AG04450 (cell line): ENCODE measurements at regions not wholly inside any gene's neighbourhood (a gene's known extent, or its start where the extent isn't known, plus 50 kb on each side); places are given as distances from the start of the nearest gene placed in this dataset.

Experiments
- CTCF ChIA-PET: fragments of 300-600, 350-600 bp; formaldehyde crosslinking; extraction: SDS; loops from one replicate; lab custom pipeline; 2022; ENCODE audit warnings: antibody characterized with exemption, inconsistent platforms; lab: Charles Lee
- POLR2A ChIA-PET: fragments of 350-600 bp; formaldehyde crosslinking; extraction: SDS; loops from one replicate; lab custom pipeline; 2021; ENCODE audit warnings: antibody characterized with exemption, inconsistent platforms; lab: Yijun Ruan, JAX
- DNase-seq: peaks from one replicate; pipeline ENCODE4 v3.0.0-alpha.2; 2011; ENCODE audit warnings: low read depth, low spot score
- H3K27ac ChIP-seq: one replicate; pipeline ENCODE4 v1.5.1; 2012; ENCODE audit warnings: low read depth, low read length, control low read depth
- H3K27me3 ChIP-seq: one replicate; pipeline ENCODE4 v1.6.0; 2012; ENCODE audit warnings: low read length; ENCODE audit not compliant: control insufficient read depth, insufficient read depth
- H3K4me3 ChIP-seq: 2 replicates; pipeline ENCODE4 v1.5.1; 2011; ENCODE audit warnings: mild to moderate bottlenecking, low read depth, low read length, control low read depth
- H3K9me3 ChIP-seq: 2 replicates; pipeline ENCODE4 v1.5.1; 2012; ENCODE audit warnings: low read length; ENCODE audit not compliant: control insufficient read depth, insufficient read depth
- CTCF ChIP-seq: IDR thresholded peaks from 2 replicates; pipeline ENCODE4 v1.5.1; 2011; ENCODE audit warnings: low read depth, low read length, control low read depth, inconsistent platforms

DNA sequence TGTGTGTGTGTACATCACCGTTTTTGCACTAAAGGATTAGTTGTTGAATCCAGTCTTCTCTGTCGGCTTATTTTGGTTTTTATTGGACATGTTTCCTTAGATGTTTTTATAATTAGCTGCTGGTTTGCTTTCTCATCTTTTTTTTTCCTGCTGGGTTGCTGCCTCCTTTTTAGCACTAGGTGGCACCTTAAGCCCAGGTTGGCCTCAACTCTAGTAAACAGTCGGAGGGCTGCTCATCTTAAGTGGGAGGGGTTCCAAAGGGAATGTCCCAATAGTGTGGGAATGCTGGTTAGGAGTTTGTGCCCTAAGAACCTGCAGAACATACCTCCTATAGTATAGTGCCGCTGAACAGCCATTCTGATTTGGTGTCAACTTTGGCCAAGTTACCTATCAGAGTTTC is 570.1 kb upstream of the CXADR start:
- no peak for DNase-seq
- ChIA-PET POLR2A (no interaction called here), CTCF (interaction anchor here (1.0 to 1.1 kb wide), 2 partner anchors 101 to 327 kb away, joined by 3 to 4 read pairs; no protein-coding TSS in a partner anchor)
- H3K4me3 ChIP-seq, result no peak overlapping the region
- no peaks in the 10 kb centered on the region for H3K9me3 ChIP-seq
- H3K27me3 ChIP-seq, result no peaks in the 10 kb centered on the region
- no peak overlapping the region for H3K27ac ChIP-seq
- peak; percentile 53 for TF ChIP-seq CTCF

GRCh38 chr21:16943231-16943630 is 569.6 kb upstream of the CXADR start:
- POLR2A ChIA-PET, result no interaction called here
- H3K4me3 ChIP-seq, result no peak overlapping the region
- CTCF ChIA-PET, result interaction anchor here (0.6 to 1.0 kb wide), 2 partner anchors 16 to 326 kb away, joined by 3 read pairs; no protein-coding TSS in a partner anchor
- H3K27me3 ChIP-seq, result no peaks in the 10 kb centered on the region
- no peak overlapping the region for H3K27ac ChIP-seq
- DNase-seq, result no peak
- no peak for TF ChIP-seq CTCF
- H3K9me3 ChIP-seq, result no peaks in the 10 kb centered on the region

- Histone ChIP-seq H3K27ac (no peak overlapping the region), H3K9me3 (no peaks in the 10 kb centered on the region), H3K27me3 (no peaks in the 10 kb centered on the region), H3K4me3 (no peak overlapping the region)
- CTCF ChIA-PET, result no interaction called here
- no peak for DNase-seq
- no peak for TF ChIP-seq CTCF
- POLR2A ChIA-PET, result no interaction called here
These were observed 567.3 kb upstream of the CXADR start for GRCh38 chr21:16945580-16945979.

DNA sequence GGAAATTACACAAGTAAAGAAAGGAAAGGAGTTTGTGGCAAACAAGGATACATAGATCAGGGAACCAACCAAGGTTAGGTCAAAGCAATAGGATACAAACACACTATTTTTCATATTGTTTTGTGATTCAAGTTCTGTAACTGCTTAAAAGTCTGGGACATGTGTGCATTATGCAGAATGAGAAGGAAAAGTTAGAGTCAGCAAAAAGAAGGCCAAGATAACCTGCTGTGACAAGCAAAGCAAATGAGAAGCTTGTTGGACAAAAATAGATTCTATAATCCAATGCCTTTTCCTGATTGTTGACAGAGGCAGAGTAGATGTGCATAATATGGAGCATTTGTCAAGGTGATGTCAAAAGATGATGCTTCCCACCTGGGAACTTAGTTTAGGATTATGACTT is 556.0 kb upstream of the CXADR start:
- no peaks in the 10 kb centered on the region for H3K27me3 ChIP-seq
- H3K27ac ChIP-seq, result no peak overlapping the region
- no peak for TF ChIP-seq CTCF
- H3K4me3 ChIP-seq, result no peak overlapping the region
- POLR2A ChIA-PET, result no interaction called here
- no peaks in the 10 kb centered on the region for H3K9me3 ChIP-seq
- DNase-seq, result no peak
- CTCF ChIA-PET, result no interaction called here

- ChIA-PET CTCF (no interaction called here), POLR2A (no interaction called here)
- H3K4me3 ChIP-seq, result no peak overlapping the region
- DNase-seq, result no peak
- H3K27ac ChIP-seq, result no peak overlapping the region
- H3K9me3 ChIP-seq, result no peaks in the 10 kb centered on the region
- TF ChIP-seq CTCF, result no peak
- H3K27me3 ChIP-seq, result no peaks in the 10 kb centered on the region
These were observed 547.4 kb upstream of the CXADR start for GRCh38 chr21:16965424-16965823.
